Prostate gland (tissue), 2 donors: ENCODE measurements at regions not wholly inside any gene's neighbourhood (a gene's known extent, or its start where the extent isn't known, plus 50 kb on each side); places are given as distances from the start of the nearest gene placed in this dataset.
A peak's percentile ranks its signal among the peaks of the same experiment; 100 is the strongest.

Source experiments
- DNase-seq: peaks from one replicate; pipeline ENCODE4 v3.0.0-alpha.2; 2019; ENCODE audit warnings: low spot score
- H3K27ac ChIP-seq, 2 donors: fragments of 200-600 bp; sonication (generic); 2 replicates each; pipeline ENCODE4 v1.5.1; 2017 to 2019
- H3K27me3 ChIP-seq: fragments of 200-600 bp; sonication (generic); replicated peaks from 2 replicates; pipeline ENCODE4 v1.5.1; 2019; ENCODE audit not compliant: insufficient read depth
- H3K36me3 ChIP-seq, 2 donors: fragments of 200-600 bp; sonication (generic); 1 replicate in 1 of 2; 2 replicates in 1 of 2; pipeline versions ENCODE4 v1.5.1 to v1.8.1; 2017 to 2019
- H3K4me1 ChIP-seq: fragments of 200-600 bp; sonication (generic); replicated peaks from 2 replicates; pipeline ENCODE4 v1.5.1; 2019
- H3K4me3 ChIP-seq, 2 donors: fragments of 200-600 bp; sonication (generic); 2 replicates each; pipeline ENCODE4 v1.5.1; 2017 to 2019
- H3K9me3 ChIP-seq: fragments of 200-600 bp; sonication (generic); 2 replicates; pipeline ENCODE4 v1.5.1; 2017
- CTCF ChIP-seq, 4 experiments: fragments of 200-600 bp in 2 of 4; fragments of 450-650 bp in 2 of 4; sonication (generic) in 2 of 4; IDR thresholded peaks; 1 replicate in 3 of 4; 2 replicates in 1 of 4; pipeline ENCODE4 v1.5.1; 2016 to 2019; ENCODE audit warnings: antibody characterized with exemption in 4 of 4, mild to moderate bottlenecking in 2 of 4, moderate library complexity in 2 of 4
- POLR2A ChIP-seq: fragments of 450-650 bp; IDR thresholded peaks from one replicate; pipeline ENCODE4 v1.6.1; 2016; ENCODE audit warnings: antibody characterized with exemption, mild to moderate bottlenecking
- POLR2AphosphoS5 ChIP-seq: sonication (generic); formaldehyde crosslinking; IDR thresholded peaks from one replicate; pipeline ENCODE4 v1.6.1; 2017; ENCODE audit warnings: antibody characterized with exemption
- WGBS: methylation state at CpG from one replicate; pipeline ENCODE4 v1.1.5; 2018; 5-methylcytosine and 5-hydroxymethylcytosine counted together
- intact Hi-C: fragments of 100-400 bp; cut with DNase I; formaldehyde crosslinking; loops from one replicate; pipeline ENCODE4 v1.14.2; 2022

- no peaks in the 10 kb centered on the region for H3K27me3 ChIP-seq
- intact Hi-C loops: loop anchor here (5.0 to 10.0 kb wide), 5 partner anchors 83 to 1344 kb away; partner anchors contain the start of gene TLE1
Observed at GRCh38 chr9:81499021-81499454, 190.3 kb downstream of the TLE1 start.

GRCh38 chr9:81498576-81498975 is 190.8 kb downstream of the TLE1 start:
- H3K36me3 ChIP-seq: no peaks in the 10 kb centered on the region
- no peaks in the 10 kb centered on the region for H3K9me3 ChIP-seq
- no peaks in the 10 kb centered on the region for H3K4me1 ChIP-seq
- peak overlapping the region; percentile 27 to 63 for H3K27ac ChIP-seq
- no peaks in the 10 kb centered on the region for H3K27me3 ChIP-seq
- DNase-seq: no peak
- TF ChIP-seq POLR2A (no peak), POLR2AphosphoS5 (no peak), CTCF (IDR thresholded peaks at IDR 0.05) (no peak)
- WGBS: 14% methylated on average over 5 of the region's 5 CpGs
- no peak overlapping the region for H3K4me3 ChIP-seq
- intact Hi-C loops: loop anchor here (5.0 to 10.0 kb wide), 5 partner anchors 84 to 1344 kb away; partner anchors contain the start of gene TLE1

More at GRCh38 chr9:81499021-81499454, 190.3 kb downstream of the TLE1 start:
- Histone ChIP-seq H3K9me3 (no peaks in the 10 kb centered on the region), H3K36me3 (no peaks in the 10 kb centered on the region), H3K4me1 (no peaks in the 10 kb centered on the region), H3K4me3 (no peak overlapping the region), H3K27ac (peak overlapping the region; percentile 57 to 63)
- TF ChIP-seq POLR2AphosphoS5 (peak; percentile 71), POLR2A (no peak), CTCF (IDR thresholded peaks at IDR 0.05) (no peak)
- peak; percentile 50 for DNase-seq
- WGBS: 11% methylated on average over 6 of the region's 6 CpGs

GRCh38 chr9:81497091-81497490 is 192.3 kb downstream of the TLE1 start:
- intact Hi-C loops: loop anchor here (5.0 to 10.0 kb wide), 5 partner anchors 85 to 1342 kb away; partner anchors contain the start of gene TLE1
- Histone ChIP-seq H3K4me1 (no peaks in the 10 kb centered on the region), H3K27me3 (no peaks in the 10 kb centered on the region), H3K4me3 (no peak overlapping the region), H3K9me3 (no peaks in the 10 kb centered on the region), H3K36me3 (no peaks in the 10 kb centered on the region), H3K27ac (no peak overlapping the region)
- WGBS: 55% methylated on average over 1 of the region's 1 CpG
- TF ChIP-seq POLR2AphosphoS5 (no peak), POLR2A (no peak), CTCF (IDR thresholded peaks at IDR 0.05) (no peak)
- DNase-seq: no peak

- H3K4me3 ChIP-seq: no peak overlapping the region
- TF ChIP-seq POLR2A (no peak), POLR2AphosphoS5 (no peak), CTCF (IDR thresholded peaks at IDR 0.05) (no peak)
- H3K27ac ChIP-seq: no peak overlapping the region
- no peaks in the 10 kb centered on the region for H3K36me3 ChIP-seq
- H3K4me1 ChIP-seq: no peaks in the 10 kb centered on the region
- H3K27me3 ChIP-seq: no peaks in the 10 kb centered on the region
- H3K9me3 ChIP-seq: no peaks in the 10 kb centered on the region
- intact Hi-C loops: loop anchor here (10.0 kb wide), 4 partner anchors 98 to 1338 kb away; partner anchors contain the start of gene TLE1
- DNase-seq: no peak
- WGBS: 26% methylated on average over 1 of the region's 1 CpG
Observed at GRCh38 chr9:81492710-81493447, 196.5 kb downstream of the TLE1 start.
